ENCODE measurements at regions not wholly inside any gene's neighbourhood (a gene's known extent, or its start where the extent isn't known, plus 50 kb on each side); places are given as distances from the start of the nearest gene placed in this dataset.
A peak's percentile ranks its signal among the peaks of the same experiment; 100 is the strongest.

DNA sequence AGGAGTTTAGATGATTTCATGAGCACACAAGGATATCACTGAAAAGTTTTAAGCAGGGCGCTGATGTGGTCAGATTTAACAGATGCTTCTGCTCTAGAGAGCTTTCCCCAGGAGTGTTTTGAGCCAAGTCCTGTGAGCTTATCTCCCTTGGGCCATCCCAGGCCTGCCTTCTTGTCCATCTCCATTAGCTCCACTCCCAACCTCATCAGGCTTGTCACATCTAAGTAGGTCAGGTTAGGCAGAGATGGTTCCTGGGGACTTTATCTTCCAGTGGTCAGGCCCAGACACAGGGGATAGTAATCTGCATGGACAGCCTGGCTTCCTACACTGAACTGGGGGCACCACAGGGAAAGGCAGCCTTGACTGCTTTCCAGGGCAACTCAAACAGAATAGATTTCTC, 145.4 kb upstream of the SRRM4 start (continued):
- TF ChIP-seq, protein P1, sequence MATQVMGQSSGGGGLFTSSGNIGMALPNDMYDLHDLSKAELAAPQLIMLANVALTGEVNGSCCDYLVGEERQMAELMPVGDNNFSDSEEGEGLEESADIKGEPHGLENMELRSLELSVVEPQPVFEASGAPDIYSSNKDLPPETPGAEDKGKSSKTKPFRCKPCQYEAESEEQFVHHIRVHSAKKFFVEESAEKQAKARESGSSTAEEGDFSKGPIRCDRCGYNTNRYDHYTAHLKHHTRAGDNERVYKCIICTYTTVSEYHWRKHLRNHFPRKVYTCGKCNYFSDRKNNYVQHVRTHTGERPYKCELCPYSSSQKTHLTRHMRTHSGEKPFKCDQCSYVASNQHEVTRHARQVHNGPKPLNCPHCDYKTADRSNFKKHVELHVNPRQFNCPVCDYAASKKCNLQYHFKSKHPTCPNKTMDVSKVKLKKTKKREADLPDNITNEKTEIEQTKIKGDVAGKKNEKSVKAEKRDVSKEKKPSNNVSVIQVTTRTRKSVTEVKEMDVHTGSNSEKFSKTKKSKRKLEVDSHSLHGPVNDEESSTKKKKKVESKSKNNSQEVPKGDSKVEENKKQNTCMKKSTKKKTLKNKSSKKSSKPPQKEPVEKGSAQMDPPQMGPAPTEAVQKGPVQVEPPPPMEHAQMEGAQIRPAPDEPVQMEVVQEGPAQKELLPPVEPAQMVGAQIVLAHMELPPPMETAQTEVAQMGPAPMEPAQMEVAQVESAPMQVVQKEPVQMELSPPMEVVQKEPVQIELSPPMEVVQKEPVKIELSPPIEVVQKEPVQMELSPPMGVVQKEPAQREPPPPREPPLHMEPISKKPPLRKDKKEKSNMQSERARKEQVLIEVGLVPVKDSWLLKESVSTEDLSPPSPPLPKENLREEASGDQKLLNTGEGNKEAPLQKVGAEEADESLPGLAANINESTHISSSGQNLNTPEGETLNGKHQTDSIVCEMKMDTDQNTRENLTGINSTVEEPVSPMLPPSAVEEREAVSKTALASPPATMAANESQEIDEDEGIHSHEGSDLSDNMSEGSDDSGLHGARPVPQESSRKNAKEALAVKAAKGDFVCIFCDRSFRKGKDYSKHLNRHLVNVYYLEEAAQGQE (IDR thresholded peaks at IDR 0.05; ENCODE audit: low read depth) = no peak
- TF ChIP-seq ATF3 (IDR thresholded peaks at IDR 0.05) = no peak
- TF ChIP-seq JUND (IDR thresholded peaks at IDR 0.05) = no peak

DNA sequence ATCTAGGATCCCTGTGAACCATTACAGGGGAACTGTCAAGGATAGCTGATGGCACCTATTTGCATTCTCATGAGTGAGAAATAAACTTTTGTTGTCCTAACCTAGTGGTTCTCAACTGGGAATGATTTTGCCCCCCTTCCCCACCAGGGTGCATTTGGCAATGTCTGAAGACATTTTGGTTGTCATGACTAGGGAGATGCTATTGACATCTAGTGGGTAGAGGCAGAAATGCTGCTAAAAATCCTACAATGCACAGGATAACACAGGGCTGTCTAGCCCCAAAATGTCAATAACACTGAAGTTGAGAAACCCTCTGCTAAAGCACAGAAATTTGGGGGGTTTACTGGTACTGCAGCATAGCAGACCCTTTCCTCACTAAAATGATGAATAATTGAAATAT, 140.9 kb upstream of the SRRM4 start:
- Histone ChIP-seq H2AFZ (ENCODE audit: low read depth, low read length, poor library complexity, severe bottlenecking) (no peak overlapping the region), H3K36me3 (ENCODE audit: control insufficient read depth in 1 of 2, insufficient read depth in 2 of 2, low read length in 2 of 2) (no peaks in the 10 kb centered on the region), H3K9me2 (ENCODE audit: insufficient read depth) (no peaks in the 10 kb centered on the region), H3K4me2 (ENCODE audit: low read length) (no peak overlapping the region), H3K9me3 (ENCODE audit: control insufficient read depth in 1 of 2, insufficient read depth in 1 of 2, low read depth in 1 of 2, low read length in 2 of 2) (no peaks in the 10 kb centered on the region), H3K4me3 (replicated peaks in 1 of 2; ENCODE audit: low read depth in 1 of 2, low read length in 2 of 2) (no peak overlapping the region), H3K9ac (ENCODE audit: low read length) (no peak overlapping the region), H3K4me1 (ENCODE audit: control insufficient read depth in 1 of 2, insufficient read depth in 2 of 2, low read length in 2 of 2) (no peaks in the 10 kb centered on the region), H4K20me1 (ENCODE audit: insufficient read depth) (no peaks in the 10 kb centered on the region; the same call in 1 of the 2 replicates), H3K27ac (ENCODE audit: low read depth, low read length) (no peak overlapping the region), H3K79me2 (ENCODE audit: insufficient read depth, low read length) (no peaks in the 10 kb centered on the region), H3K27me3 (ENCODE audit: insufficient read depth, low read length) (no peaks in the 10 kb centered on the region)
- no peak for DNase-seq (ENCODE audit: low read depth, low spot score)
- ATAC-seq = peak; percentile 71
- POLR2A ChIA-PET = no interaction called here
- CTCF ChIA-PET = no interaction called here
- TF ChIP-seq POLR2AphosphoS5 (IDR thresholded peaks at IDR 0.05; ENCODE audit: low read depth, low read length) = no peak
- TF ChIP-seq, protein P2, sequence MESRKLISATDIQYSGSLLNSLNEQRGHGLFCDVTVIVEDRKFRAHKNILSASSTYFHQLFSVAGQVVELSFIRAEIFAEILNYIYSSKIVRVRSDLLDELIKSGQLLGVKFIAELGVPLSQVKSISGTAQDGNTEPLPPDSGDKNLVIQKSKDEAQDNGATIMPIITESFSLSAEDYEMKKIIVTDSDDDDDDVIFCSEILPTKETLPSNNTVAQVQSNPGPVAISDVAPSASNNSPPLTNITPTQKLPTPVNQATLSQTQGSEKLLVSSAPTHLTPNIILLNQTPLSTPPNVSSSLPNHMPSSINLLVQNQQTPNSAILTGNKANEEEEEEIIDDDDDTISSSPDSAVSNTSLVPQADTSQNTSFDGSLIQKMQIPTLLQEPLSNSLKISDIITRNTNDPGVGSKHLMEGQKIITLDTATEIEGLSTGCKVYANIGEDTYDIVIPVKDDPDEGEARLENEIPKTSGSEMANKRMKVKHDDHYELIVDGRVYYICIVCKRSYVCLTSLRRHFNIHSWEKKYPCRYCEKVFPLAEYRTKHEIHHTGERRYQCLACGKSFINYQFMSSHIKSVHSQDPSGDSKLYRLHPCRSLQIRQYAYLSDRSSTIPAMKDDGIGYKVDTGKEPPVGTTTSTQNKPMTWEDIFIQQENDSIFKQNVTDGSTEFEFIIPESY (IDR thresholded peaks at IDR 0.05; ENCODE audit: extremely low read depth, insufficient replicate concordance, low read length) = no peak
- TF ChIP-seq RAD21 (IDR thresholded peaks at IDR 0.05; ENCODE audit: low read depth) = peak; percentile 46
- TF ChIP-seq, protein P3, sequence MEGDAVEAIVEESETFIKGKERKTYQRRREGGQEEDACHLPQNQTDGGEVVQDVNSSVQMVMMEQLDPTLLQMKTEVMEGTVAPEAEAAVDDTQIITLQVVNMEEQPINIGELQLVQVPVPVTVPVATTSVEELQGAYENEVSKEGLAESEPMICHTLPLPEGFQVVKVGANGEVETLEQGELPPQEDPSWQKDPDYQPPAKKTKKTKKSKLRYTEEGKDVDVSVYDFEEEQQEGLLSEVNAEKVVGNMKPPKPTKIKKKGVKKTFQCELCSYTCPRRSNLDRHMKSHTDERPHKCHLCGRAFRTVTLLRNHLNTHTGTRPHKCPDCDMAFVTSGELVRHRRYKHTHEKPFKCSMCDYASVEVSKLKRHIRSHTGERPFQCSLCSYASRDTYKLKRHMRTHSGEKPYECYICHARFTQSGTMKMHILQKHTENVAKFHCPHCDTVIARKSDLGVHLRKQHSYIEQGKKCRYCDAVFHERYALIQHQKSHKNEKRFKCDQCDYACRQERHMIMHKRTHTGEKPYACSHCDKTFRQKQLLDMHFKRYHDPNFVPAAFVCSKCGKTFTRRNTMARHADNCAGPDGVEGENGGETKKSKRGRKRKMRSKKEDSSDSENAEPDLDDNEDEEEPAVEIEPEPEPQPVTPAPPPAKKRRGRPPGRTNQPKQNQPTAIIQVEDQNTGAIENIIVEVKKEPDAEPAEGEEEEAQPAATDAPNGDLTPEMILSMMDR (IDR thresholded peaks at IDR 0.05 in 2 of 3, conservative IDR thresholded peaks at IDR 0.05 in 1 of 3; ENCODE audit: borderline replicate concordance in 1 of 3, insufficient read depth in 1 of 3, low read depth in 2 of 3, low read length in 2 of 3) = peak; percentile 18 to 32 (median 28); a peak in 3 of 6 replicates
- no peak for TF ChIP-seq JUND (IDR thresholded peaks at IDR 0.05)
- BruUV-seq (replicated peaks) = no TSS peak
- intact Hi-C loops (cut with micrococcal nuclease) = no loop called here
- RAD21 ChIA-PET (ENCODE audit: low non-redundant PET in 1 of 2, low total read pairs in 2 of 2, uncharacterized antibody in 2 of 2, unreplicated experiment in 2 of 2) = no interaction called here

Measured in HCT116 (cell line).